ENCODE measurements at regions not wholly inside any gene's neighbourhood (a gene's known extent, or its start where the extent isn't known, plus 50 kb on each side); places are given as distances from the start of the nearest gene placed in this dataset.

- Mint-ChIP-seq H3K9me3 (ENCODE audit: insufficient read depth) (peaks cover 2% of the 10 kb centered on the region), H3K27me3 (no peaks in the 10 kb centered on the region), H3K4me1 (peaks cover 17% of the 10 kb centered on the region), H3K4me3 (no peak overlapping the region), H3K27ac (no peak overlapping the region)
- Histone ChIP-seq H2AFZ (ENCODE audit: insufficient read depth, low read depth, low read length, poor library complexity, severe bottlenecking) (no peak overlapping the region), H3K4me3 (ENCODE audit: control extremely low read depth in 1 of 5, extremely low read depth in 1 of 5, insufficient read depth in 1 of 5, low read depth in 2 of 5, low read length in 4 of 5) (no peak overlapping the region), H3K9me3 (ENCODE audit: control extremely low read depth in 1 of 3, control insufficient read depth in 2 of 3, insufficient read depth in 1 of 3, low read length in 2 of 3) (no peaks in the 10 kb centered on the region), H3K79me2 (ENCODE audit: control insufficient read depth, insufficient read depth, low read length) (no peaks in the 10 kb centered on the region), H3K27ac (ENCODE audit: low read length in 2 of 2) (no peak overlapping the region), H3K36me3 (replicated peaks in 1 of 2; ENCODE audit: control extremely low read depth in 1 of 2, control insufficient read depth in 1 of 2, extremely low read depth in 1 of 2, insufficient read depth in 2 of 2, low read length in 1 of 2) (no peaks in the 10 kb centered on the region), H3K4me1 (ENCODE audit: control insufficient read depth in 2 of 2, insufficient read depth in 2 of 2, low read length in 2 of 2) (peaks cover 3 to 11% of the 10 kb centered on the region in 2 donors), H3K27me3 (replicated peaks in 1 of 4; ENCODE audit: control extremely low read depth in 1 of 4, control insufficient read depth in 3 of 4, insufficient read depth in 4 of 4, low read length in 3 of 4) (no peaks in the 10 kb centered on the region), H3K9ac (ENCODE audit: low read length) (no peak overlapping the region), H3K4me2 (replicated peaks; ENCODE audit: low read depth, low read length, poor library complexity, severe bottlenecking) (no peak overlapping the region), H4K20me1 (ENCODE audit: control insufficient read depth, insufficient read depth, low read length, poor library complexity, severe bottlenecking) (no peaks in the 10 kb centered on the region)
- 83% methylated on average over 1 of the region's 7 CpGs for WGBS (ENCODE audit: insufficient coverage)
- TF ChIP-seq EZH2 (IDR thresholded peaks at IDR 0.05; ENCODE audit: borderline replicate concordance, insufficient read depth, low read depth, low read length, poor library complexity, severe bottlenecking) (no peak), CTCF (IDR thresholded peaks at IDR 0.05) (no peak)
- intact Hi-C loops (cut with micrococcal nuclease), result no loop called here
- no peak for DNase-seq
- ChIA-PET CTCF (interaction anchor here (1.0 to 2.4 kb wide), 2 partner anchors 9 to 468 kb away, joined by 3 to 6 read pairs; no protein-coding TSS in a partner anchor), POLR2A (no interaction called here)
- no peak for ATAC-seq (ENCODE audit: low read depth)
These were observed 84.4 kb upstream of the ETV6 start for GRCh38 chr12:11564984-11565651.

- peaks cover 2% of the 10 kb centered on the region for H3K9me3 Mint-ChIP-seq (ENCODE audit: insufficient read depth)
- Histone ChIP-seq H3K4me3 (ENCODE audit: control extremely low read depth in 1 of 5, extremely low read depth in 1 of 5, insufficient read depth in 1 of 5, low read depth in 2 of 5, low read length in 4 of 5) (no peak overlapping the region), H4K20me1 (ENCODE audit: control insufficient read depth, insufficient read depth, low read length, poor library complexity, severe bottlenecking) (no peaks in the 10 kb centered on the region), H3K9ac (ENCODE audit: low read length) (no peak overlapping the region), H3K27ac (ENCODE audit: low read length in 2 of 2) (no peak overlapping the region), H3K27me3 (replicated peaks in 1 of 4; ENCODE audit: control extremely low read depth in 1 of 4, control insufficient read depth in 3 of 4, insufficient read depth in 4 of 4, low read length in 3 of 4) (no peaks in the 10 kb centered on the region), H3K36me3 (replicated peaks in 1 of 2; ENCODE audit: control extremely low read depth in 1 of 2, control insufficient read depth in 1 of 2, extremely low read depth in 1 of 2, insufficient read depth in 2 of 2, low read length in 1 of 2) (no peaks in the 10 kb centered on the region), H3K4me1 (ENCODE audit: control insufficient read depth in 2 of 2, insufficient read depth in 2 of 2, low read length in 2 of 2) (peaks cover 3 to 11% of the 10 kb centered on the region in 2 donors), H3K79me2 (ENCODE audit: control insufficient read depth, insufficient read depth, low read length) (no peaks in the 10 kb centered on the region), H3K9me3 (ENCODE audit: control extremely low read depth in 1 of 3, control insufficient read depth in 2 of 3, insufficient read depth in 1 of 3, low read length in 2 of 3) (no peaks in the 10 kb centered on the region), H2AFZ (ENCODE audit: insufficient read depth, low read depth, low read length, poor library complexity, severe bottlenecking) (no peak overlapping the region), H3K4me2 (replicated peaks; ENCODE audit: low read depth, low read length, poor library complexity, severe bottlenecking) (no peak overlapping the region)
- POLR2A ChIA-PET, result no interaction called here
- no peak for DNase-seq
- no peak overlapping the region for H3K27ac Mint-ChIP-seq
- no CpG with 5 or more reads among the region's 2 CpGs for WGBS (ENCODE audit: insufficient coverage)
- H3K27me3 Mint-ChIP-seq, result no peaks in the 10 kb centered on the region
- intact Hi-C loops (cut with micrococcal nuclease), result no loop called here
- H3K4me1 Mint-ChIP-seq, result peaks cover 17% of the 10 kb centered on the region
- CTCF ChIA-PET, result interaction anchor here (1.2 to 2.4 kb wide), 3 partner anchors 16 to 473 kb away, joined by 3 to 6 read pairs (median 4); no protein-coding TSS in a partner anchor
- no peak for ATAC-seq (ENCODE audit: low read depth)
- no peak overlapping the region for H3K4me3 Mint-ChIP-seq
- TF ChIP-seq EZH2 (IDR thresholded peaks at IDR 0.05; ENCODE audit: borderline replicate concordance, insufficient read depth, low read depth, low read length, poor library complexity, severe bottlenecking) (no peak), CTCF (IDR thresholded peaks at IDR 0.05) (no peak)
These were observed 83.7 kb upstream of the ETV6 start for GRCh38 chr12:11565752-11566151.
